Ishikawa (cell line): ENCODE measurements at regions not wholly inside any gene's neighbourhood (a gene's known extent, or its start where the extent isn't known, plus 50 kb on each side); places are given as distances from the start of the nearest gene placed in this dataset.

Experiments
- CEBPB ChIP-seq: IDR thresholded peaks from 2 replicates; pipeline ENCODE4 v1.6.1; 2012
- CREB1 ChIP-seq: IDR thresholded peaks from 2 replicates; pipeline ENCODE4 v1.6.1; 2012; ENCODE audit warnings: low read depth
- EGR1 ChIP-seq: IDR thresholded peaks from 2 replicates; pipeline ENCODE4 v1.6.1; 2012
- EP300 ChIP-seq: IDR thresholded peaks from 2 replicates; pipeline ENCODE4 v1.6.1; 2012; ENCODE audit warnings: borderline replicate concordance
- FOXM1 ChIP-seq: IDR thresholded peaks from 2 replicates; pipeline ENCODE4 v1.6.1; 2012; ENCODE audit warnings: low read depth, borderline replicate concordance
- NFIC ChIP-seq: IDR thresholded peaks from 2 replicates; pipeline ENCODE4 v1.6.1; 2012
- RAD21 ChIP-seq: IDR thresholded peaks from 2 replicates; pipeline ENCODE4 v1.6.1; 2012; ENCODE audit warnings: low read depth
- TAF1 ChIP-seq: IDR thresholded peaks from 2 replicates; pipeline ENCODE4 v1.6.1; 2012; ENCODE audit warnings: low read depth, mild to moderate bottlenecking
- TCF12 ChIP-seq: IDR thresholded peaks from 2 replicates; pipeline ENCODE4 v1.6.1; 2012; ENCODE audit warnings: low read depth
- TEAD4 ChIP-seq: IDR thresholded peaks from 2 replicates; pipeline ENCODE4 v1.6.1; 2012
- YY1 ChIP-seq: IDR thresholded peaks from 2 replicates; pipeline ENCODE4 v1.6.1; 2012; ENCODE audit warnings: low read depth
- ZBTB7A ChIP-seq: IDR thresholded peaks from 2 replicates; pipeline ENCODE4 v1.6.1; 2012; ENCODE audit warnings: low read depth
- TF ChIP-seq, protein P1 (sequence below): IDR thresholded peaks from 2 replicates; pipeline ENCODE4 v1.6.1; 2012
- TF ChIP-seq, protein P2 (sequence below): IDR thresholded peaks from 2 replicates; pipeline ENCODE4 v1.6.1; 2012
- TF ChIP-seq, protein P3 (sequence below): IDR thresholded peaks from 2 replicates; pipeline ENCODE4 v1.6.1; 2012; ENCODE audit warnings: low read depth, mild to moderate bottlenecking

DNA sequence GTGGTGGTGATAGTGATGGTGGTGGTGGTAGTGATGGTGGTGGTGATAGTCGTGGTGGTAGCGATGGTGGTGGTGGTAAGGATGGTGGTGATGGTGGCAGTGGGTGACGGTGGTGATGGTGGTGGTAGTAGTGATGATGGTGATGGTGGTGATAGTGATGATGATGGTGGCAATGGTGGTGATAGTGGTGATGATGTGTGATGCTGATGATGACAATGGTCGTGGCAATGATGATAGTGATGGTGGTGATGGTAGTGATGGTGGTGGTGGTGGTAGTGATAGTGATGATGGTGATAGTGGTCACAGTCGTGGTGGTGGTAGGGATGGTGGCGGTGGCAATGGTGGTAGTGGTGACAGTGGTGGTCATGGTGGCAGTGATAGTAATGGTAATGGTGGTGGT, 243.9 kb upstream of the RAB6C start:
- no peak for TF ChIP-seq TEAD4
- TF ChIP-seq NFIC = no peak
- no peak for TF ChIP-seq RAD21
- TF ChIP-seq, protein P1, sequence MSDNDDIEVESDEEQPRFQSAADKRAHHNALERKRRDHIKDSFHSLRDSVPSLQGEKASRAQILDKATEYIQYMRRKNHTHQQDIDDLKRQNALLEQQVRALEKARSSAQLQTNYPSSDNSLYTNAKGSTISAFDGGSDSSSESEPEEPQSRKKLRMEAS = no peak
- no peak for TF ChIP-seq EP300
- no peak for TF ChIP-seq CREB1
- TF ChIP-seq EGR1 = no peak
- TF ChIP-seq, protein P2, sequence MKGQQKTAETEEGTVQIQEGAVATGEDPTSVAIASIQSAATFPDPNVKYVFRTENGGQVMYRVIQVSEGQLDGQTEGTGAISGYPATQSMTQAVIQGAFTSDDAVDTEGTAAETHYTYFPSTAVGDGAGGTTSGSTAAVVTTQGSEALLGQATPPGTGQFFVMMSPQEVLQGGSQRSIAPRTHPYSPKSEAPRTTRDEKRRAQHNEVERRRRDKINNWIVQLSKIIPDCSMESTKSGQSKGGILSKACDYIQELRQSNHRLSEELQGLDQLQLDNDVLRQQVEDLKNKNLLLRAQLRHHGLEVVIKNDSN = no peak
- no peak for TF ChIP-seq FOXM1
- TF ChIP-seq TCF12 = no peak
- TF ChIP-seq, protein P3, sequence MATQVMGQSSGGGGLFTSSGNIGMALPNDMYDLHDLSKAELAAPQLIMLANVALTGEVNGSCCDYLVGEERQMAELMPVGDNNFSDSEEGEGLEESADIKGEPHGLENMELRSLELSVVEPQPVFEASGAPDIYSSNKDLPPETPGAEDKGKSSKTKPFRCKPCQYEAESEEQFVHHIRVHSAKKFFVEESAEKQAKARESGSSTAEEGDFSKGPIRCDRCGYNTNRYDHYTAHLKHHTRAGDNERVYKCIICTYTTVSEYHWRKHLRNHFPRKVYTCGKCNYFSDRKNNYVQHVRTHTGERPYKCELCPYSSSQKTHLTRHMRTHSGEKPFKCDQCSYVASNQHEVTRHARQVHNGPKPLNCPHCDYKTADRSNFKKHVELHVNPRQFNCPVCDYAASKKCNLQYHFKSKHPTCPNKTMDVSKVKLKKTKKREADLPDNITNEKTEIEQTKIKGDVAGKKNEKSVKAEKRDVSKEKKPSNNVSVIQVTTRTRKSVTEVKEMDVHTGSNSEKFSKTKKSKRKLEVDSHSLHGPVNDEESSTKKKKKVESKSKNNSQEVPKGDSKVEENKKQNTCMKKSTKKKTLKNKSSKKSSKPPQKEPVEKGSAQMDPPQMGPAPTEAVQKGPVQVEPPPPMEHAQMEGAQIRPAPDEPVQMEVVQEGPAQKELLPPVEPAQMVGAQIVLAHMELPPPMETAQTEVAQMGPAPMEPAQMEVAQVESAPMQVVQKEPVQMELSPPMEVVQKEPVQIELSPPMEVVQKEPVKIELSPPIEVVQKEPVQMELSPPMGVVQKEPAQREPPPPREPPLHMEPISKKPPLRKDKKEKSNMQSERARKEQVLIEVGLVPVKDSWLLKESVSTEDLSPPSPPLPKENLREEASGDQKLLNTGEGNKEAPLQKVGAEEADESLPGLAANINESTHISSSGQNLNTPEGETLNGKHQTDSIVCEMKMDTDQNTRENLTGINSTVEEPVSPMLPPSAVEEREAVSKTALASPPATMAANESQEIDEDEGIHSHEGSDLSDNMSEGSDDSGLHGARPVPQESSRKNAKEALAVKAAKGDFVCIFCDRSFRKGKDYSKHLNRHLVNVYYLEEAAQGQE = no peak
- no peak for TF ChIP-seq CEBPB
- TF ChIP-seq ZBTB7A = no peak
- no peak for TF ChIP-seq TAF1
- no peak for TF ChIP-seq YY1

DNA sequence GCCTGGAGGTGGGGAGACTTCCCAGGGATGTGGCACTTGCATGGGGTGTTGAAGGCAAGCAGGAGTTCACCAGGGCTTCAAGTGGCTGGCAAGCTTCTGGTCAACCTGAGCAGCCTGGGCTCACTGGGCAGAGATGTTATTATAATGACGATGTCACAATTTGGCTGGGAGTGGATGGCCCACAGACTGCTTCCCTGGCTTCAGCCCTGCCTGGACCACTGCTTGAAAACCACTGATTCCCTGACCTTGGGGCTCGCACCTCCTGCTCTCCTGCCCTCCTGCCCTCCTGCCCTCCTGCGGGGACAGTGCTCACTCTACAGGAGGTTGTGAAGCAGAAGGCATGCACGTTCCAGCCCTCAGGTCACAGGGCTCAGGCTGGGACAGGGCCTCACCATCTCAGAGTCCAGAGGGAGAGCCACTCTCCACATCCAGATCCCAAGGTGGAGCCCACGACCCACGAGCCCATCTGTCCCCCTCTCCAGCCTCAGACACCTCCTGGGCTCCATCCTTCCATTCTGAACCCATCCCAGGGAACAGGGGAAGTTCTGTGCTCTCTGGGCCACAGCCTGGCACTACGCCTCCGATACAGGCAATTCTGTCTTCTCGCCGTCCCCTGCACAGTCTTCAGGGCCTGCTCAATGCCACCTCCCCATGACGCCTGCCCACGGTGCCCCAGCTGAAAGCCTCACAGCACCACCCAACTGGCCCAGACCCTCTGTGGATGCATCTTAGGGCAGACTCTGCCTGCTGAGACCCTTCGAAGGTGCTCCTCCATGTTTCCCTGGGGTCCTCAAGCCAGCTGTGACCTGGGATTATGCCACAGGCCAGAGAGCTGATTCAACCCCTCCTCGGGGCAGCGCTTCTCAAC, 241.6 kb upstream of the RAB6C start:
- TF ChIP-seq TAF1 = no peak
- no peak for TF ChIP-seq YY1
- no peak for TF ChIP-seq ZBTB7A
- no peak for TF ChIP-seq FOXM1
- TF ChIP-seq, protein P1 = no peak
- TF ChIP-seq, protein P2 = no peak
- no peak for TF ChIP-seq CREB1
- no peak for TF ChIP-seq RAD21
- no peak for TF ChIP-seq EGR1

DNA sequence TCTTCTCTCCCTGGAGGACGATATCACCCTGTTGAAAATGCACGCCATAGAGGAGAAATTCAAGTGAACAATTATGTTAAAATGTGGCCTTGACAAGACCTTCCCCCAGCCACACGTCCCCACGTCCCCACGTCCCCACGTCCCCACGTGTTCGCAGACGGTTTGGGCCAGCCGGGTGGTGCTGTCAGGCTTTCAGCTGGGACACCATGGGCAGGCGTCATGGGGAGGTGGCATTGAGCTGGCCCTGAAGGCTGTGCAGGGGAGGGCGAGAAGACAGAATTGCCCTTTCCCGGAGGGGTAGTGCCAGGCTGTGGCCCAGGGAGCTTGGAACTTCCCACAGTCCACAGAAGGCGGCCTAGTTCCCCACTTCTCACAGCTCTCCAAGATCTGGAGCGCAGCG, 240.7 kb upstream of the RAB6C start:
- TF ChIP-seq TAF1 (no peak), CREB1 (no peak), EGR1 (no peak), YY1 (no peak), CEBPB (no peak)

DNA sequence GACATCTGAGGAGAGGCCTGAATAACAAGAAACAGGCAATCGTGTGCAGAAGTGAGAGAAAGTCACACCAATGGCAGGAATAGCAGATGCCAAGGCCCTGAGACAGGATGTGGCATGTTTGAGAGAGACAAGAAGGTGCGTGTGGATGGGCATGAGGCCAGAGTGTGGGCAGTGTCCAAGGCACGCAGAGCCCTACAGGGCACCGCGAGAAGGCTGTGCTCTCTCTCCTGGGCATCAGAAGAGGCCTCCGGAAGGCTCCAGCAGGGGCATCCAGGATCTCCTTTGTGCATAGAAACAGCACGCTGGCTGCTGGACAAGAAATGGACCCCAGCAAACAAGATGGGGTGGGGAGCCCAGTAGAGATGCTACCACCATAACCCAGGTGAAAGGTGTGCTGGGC, 239.0 kb upstream of the RAB6C start:
- TF ChIP-seq, protein P1 = no peak
- TF ChIP-seq FOXM1 (no peak), NFIC (no peak), TAF1 (no peak)
- TF ChIP-seq, protein P3 = no peak
- TF ChIP-seq, protein P2 = no peak

DNA sequence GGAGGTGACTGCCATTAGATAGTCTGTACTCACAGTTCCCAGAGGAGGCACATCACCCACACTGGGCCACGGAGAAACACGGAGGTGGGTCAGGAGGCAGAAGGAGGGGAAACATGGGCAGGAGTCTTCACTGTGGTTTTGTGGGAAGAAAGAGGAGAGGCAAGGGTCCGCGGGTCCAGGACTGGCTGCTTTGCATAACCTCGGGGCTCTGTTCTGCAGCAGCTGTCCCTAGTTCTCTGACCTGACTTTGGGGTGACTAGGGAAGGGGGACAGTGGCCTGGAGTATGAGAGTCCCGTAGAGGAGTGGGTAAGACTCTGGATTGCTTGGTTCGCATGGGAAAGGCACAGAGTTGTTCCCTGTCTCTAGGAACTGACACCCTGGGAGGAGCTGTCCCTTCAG, 238.3 kb upstream of the RAB6C start:
- TF ChIP-seq, protein P2 = no peak
- TF ChIP-seq NFIC (no peak), CEBPB (no peak), TCF12 (no peak), EGR1 (no peak), TAF1 (no peak), EP300 (no peak), RAD21 (no peak), ZBTB7A (no peak), YY1 (no peak), CREB1 (no peak), FOXM1 (no peak), TEAD4 (no peak)
- TF ChIP-seq, protein P1 = no peak
- TF ChIP-seq, protein P3 = no peak
